ENCODE measurements at regions not wholly inside any gene's neighbourhood (a gene's known extent, or its start where the extent isn't known, plus 50 kb on each side); places are given as distances from the start of the nearest gene placed in this dataset.

GRCh38 chr6:48839206-48839605, 623.8 kb downstream of the MMUT start:
- Histone ChIP-seq H3K27ac (no peak overlapping the region), H3K9me3 (ENCODE audit: severe bottlenecking) (peaks cover 11% of the 10 kb centered on the region), H3K4me3 (ENCODE audit: low read depth, low read length) (no peak overlapping the region), H3K36me3 (no peaks in the 10 kb centered on the region), H3K27me3 (ENCODE audit: insufficient read depth, low read depth, severe bottlenecking) (no peaks in the 10 kb centered on the region)
- no peak for DNase-seq
- TF ChIP-seq CTCF (IDR thresholded peaks at IDR 0.05; ENCODE audit: low read depth, low read length): no peak

GRCh38 chr6:48837744-48838143, 625.3 kb downstream of the MMUT start:
- Histone ChIP-seq H3K27me3 (ENCODE audit: insufficient read depth, low read depth, severe bottlenecking) (no peaks in the 10 kb centered on the region), H3K36me3 (no peaks in the 10 kb centered on the region), H3K4me3 (ENCODE audit: low read depth, low read length) (no peak overlapping the region), H3K27ac (no peak overlapping the region), H3K9me3 (ENCODE audit: severe bottlenecking) (peaks cover 11% of the 10 kb centered on the region)
- DNase-seq: no peak
- no peak for TF ChIP-seq CTCF (IDR thresholded peaks at IDR 0.05; ENCODE audit: low read depth, low read length)

- no peak overlapping the region for H3K27ac ChIP-seq
- peaks cover 4% of the 10 kb centered on the region for H3K9me3 ChIP-seq (ENCODE audit: severe bottlenecking)
- TF ChIP-seq CTCF (IDR thresholded peaks at IDR 0.05; ENCODE audit: low read depth, low read length): no peak
- H3K4me3 ChIP-seq (ENCODE audit: low read depth, low read length): no peak overlapping the region
- no peak for DNase-seq
- H3K27me3 ChIP-seq (ENCODE audit: insufficient read depth, low read depth, severe bottlenecking): no peaks in the 10 kb centered on the region
- H3K36me3 ChIP-seq: no peaks in the 10 kb centered on the region
Measured at GRCh38 chr6:48835421-48835958, 627.6 kb downstream of the MMUT start.

GRCh38 chr6:48834706-48835105, 628.3 kb downstream of the MMUT start:
- no peak for TF ChIP-seq CTCF (IDR thresholded peaks at IDR 0.05; ENCODE audit: low read depth, low read length)
- no peak for DNase-seq
- no peak overlapping the region for H3K4me3 ChIP-seq (ENCODE audit: low read depth, low read length)
- H3K9me3 ChIP-seq (ENCODE audit: severe bottlenecking): no peaks in the 10 kb centered on the region
- no peaks in the 10 kb centered on the region for H3K27me3 ChIP-seq (ENCODE audit: insufficient read depth, low read depth, severe bottlenecking)
- H3K27ac ChIP-seq: no peak overlapping the region
- no peaks in the 10 kb centered on the region for H3K36me3 ChIP-seq

- no peaks in the 10 kb centered on the region for H3K36me3 ChIP-seq
- TF ChIP-seq CTCF (IDR thresholded peaks at IDR 0.05; ENCODE audit: low read depth, low read length): no peak
- H3K27ac ChIP-seq: no peak overlapping the region
- H3K4me3 ChIP-seq (ENCODE audit: low read depth, low read length): no peak overlapping the region
- no peak for DNase-seq
- no peaks in the 10 kb centered on the region for H3K9me3 ChIP-seq (ENCODE audit: severe bottlenecking)
- no peaks in the 10 kb centered on the region for H3K27me3 ChIP-seq (ENCODE audit: insufficient read depth, low read depth, severe bottlenecking)
Measured at GRCh38 chr6:48833916-48834315, 629.1 kb downstream of the MMUT start.

Measured in WERI-Rb-1 (cell line).